A673 (cell line): ENCODE measurements at regions not wholly inside any gene's neighbourhood (a gene's known extent, or its start where the extent isn't known, plus 50 kb on each side); places are given as distances from the start of the nearest gene placed in this dataset.
"Not testable (repeated sequence)": the region's sequence is repeated elsewhere in the genome, so short reads cannot be mapped to it uniquely, and the experiment has no call there.

Experiments used
- EZH2 ChIP-seq: fragments of 200-600 bp; sonication (generic); IDR thresholded peaks from 2 replicates; pipeline ENCODE4 v1.6.1; 2017; ENCODE audit warnings: borderline replicate concordance, low read depth, mild to moderate bottlenecking, mixed read lengths, antibody characterized with exemption, low read length; ENCODE audit not compliant: poor library complexity, severe bottlenecking
- TF ChIP-seq, protein P1 (sequence below): fragments of 300-800, 200-600 bp; sonication (generic); conservative IDR thresholded peaks from 2 replicates; pipeline ENCODE4 v1.5.1; 2017; ENCODE audit warnings: low read depth, mild to moderate bottlenecking, antibody characterized with exemption, low read length, moderate library complexity, mixed read lengths

DNA sequence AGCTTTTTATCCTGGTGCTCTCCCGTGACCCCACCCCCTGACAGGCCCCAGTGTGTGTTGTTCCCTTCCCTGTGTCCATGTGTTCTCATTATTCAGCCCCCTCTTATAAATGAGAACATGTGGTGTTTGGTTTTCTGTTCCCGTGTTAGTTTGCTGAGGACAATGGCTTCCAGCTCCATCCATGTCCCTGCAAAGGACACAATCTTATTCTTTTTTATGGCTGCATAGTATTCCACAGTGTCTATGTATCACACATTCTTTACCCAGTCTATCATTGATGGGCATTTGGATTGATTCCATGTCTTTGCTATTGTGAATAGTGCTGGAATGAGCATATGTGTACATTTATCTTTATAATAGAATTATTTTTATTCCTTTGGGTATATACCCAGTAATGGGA is 360.5 kb downstream of the GATA3 start:
- TF ChIP-seq EZH2 = not testable (repeated sequence)
- TF ChIP-seq, protein P1, sequence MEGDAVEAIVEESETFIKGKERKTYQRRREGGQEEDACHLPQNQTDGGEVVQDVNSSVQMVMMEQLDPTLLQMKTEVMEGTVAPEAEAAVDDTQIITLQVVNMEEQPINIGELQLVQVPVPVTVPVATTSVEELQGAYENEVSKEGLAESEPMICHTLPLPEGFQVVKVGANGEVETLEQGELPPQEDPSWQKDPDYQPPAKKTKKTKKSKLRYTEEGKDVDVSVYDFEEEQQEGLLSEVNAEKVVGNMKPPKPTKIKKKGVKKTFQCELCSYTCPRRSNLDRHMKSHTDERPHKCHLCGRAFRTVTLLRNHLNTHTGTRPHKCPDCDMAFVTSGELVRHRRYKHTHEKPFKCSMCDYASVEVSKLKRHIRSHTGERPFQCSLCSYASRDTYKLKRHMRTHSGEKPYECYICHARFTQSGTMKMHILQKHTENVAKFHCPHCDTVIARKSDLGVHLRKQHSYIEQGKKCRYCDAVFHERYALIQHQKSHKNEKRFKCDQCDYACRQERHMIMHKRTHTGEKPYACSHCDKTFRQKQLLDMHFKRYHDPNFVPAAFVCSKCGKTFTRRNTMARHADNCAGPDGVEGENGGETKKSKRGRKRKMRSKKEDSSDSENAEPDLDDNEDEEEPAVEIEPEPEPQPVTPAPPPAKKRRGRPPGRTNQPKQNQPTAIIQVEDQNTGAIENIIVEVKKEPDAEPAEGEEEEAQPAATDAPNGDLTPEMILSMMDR = not testable (repeated sequence)
